ENCODE measurements at regions not wholly inside any gene's neighbourhood (a gene's known extent, or its start where the extent isn't known, plus 50 kb on each side); places are given as distances from the start of the nearest gene placed in this dataset.

GRCh38 chr7:136807598-136807997 lies 60.9 kb upstream of the CHRM2 start:
- no peak for DNase-seq (ENCODE audit: extremely low spot score)
- H3K36me3 ChIP-seq (ENCODE audit: insufficient read depth) = no peaks in the 10 kb centered on the region
- H3K4me3 ChIP-seq (ENCODE audit: low read depth, low read length) = no peak overlapping the region
- WGBS = 46% methylated on average over 1 of the region's 1 CpG
- H3K27ac ChIP-seq (ENCODE audit: low read depth) = no peak overlapping the region
- H3K4me1 ChIP-seq (ENCODE audit: insufficient read depth) = no peaks in the 10 kb centered on the region

- Histone ChIP-seq H3K4me3 (ENCODE audit: low read depth, low read length) (no peak overlapping the region), H3K36me3 (ENCODE audit: insufficient read depth) (no peaks in the 10 kb centered on the region), H3K27ac (ENCODE audit: low read depth) (no peak overlapping the region), H3K4me1 (ENCODE audit: insufficient read depth) (no peaks in the 10 kb centered on the region)
- no peak for DNase-seq (ENCODE audit: extremely low spot score)
- WGBS = 90% methylated on average over 2 of the region's 2 CpGs
These were observed 65.4 kb upstream of the CHRM2 start for GRCh38 chr7:136803028-136803427.

- no peaks in the 10 kb centered on the region for H3K36me3 ChIP-seq (ENCODE audit: insufficient read depth)
- WGBS = 80% methylated on average over 1 of the region's 1 CpG
- H3K27ac ChIP-seq (ENCODE audit: low read depth) = no peak overlapping the region
- no peaks in the 10 kb centered on the region for H3K4me1 ChIP-seq (ENCODE audit: insufficient read depth)
- no peak for DNase-seq (ENCODE audit: extremely low spot score)
- H3K4me3 ChIP-seq (ENCODE audit: low read depth, low read length) = no peak overlapping the region
These were observed 84.5 kb upstream of the CHRM2 start for GRCh38 chr7:136783934-136784333.

- WGBS = 86% methylated on average over 3 of the region's 3 CpGs
- H3K36me3 ChIP-seq (ENCODE audit: insufficient read depth) = no peaks in the 10 kb centered on the region
- no peak for DNase-seq (ENCODE audit: extremely low spot score)
- H3K4me3 ChIP-seq (ENCODE audit: low read depth, low read length) = no peak overlapping the region
- no peaks in the 10 kb centered on the region for H3K4me1 ChIP-seq (ENCODE audit: insufficient read depth)
- no peak overlapping the region for H3K27ac ChIP-seq (ENCODE audit: low read depth)
These were observed 126.5 kb upstream of the CHRM2 start for GRCh38 chr7:136741941-136742340.

- 85% methylated on average over 5 of the region's 5 CpGs for WGBS
- no peaks in the 10 kb centered on the region for H3K36me3 ChIP-seq (ENCODE audit: insufficient read depth)
- no peak for DNase-seq (ENCODE audit: extremely low spot score)
- H3K27ac ChIP-seq (ENCODE audit: low read depth) = no peak overlapping the region
- no peak overlapping the region for H3K4me3 ChIP-seq (ENCODE audit: low read depth, low read length)
- no peaks in the 10 kb centered on the region for H3K4me1 ChIP-seq (ENCODE audit: insufficient read depth)
These were observed 139.5 kb upstream of the CHRM2 start for GRCh38 chr7:136728945-136729344.

- no peak for DNase-seq (ENCODE audit: extremely low spot score)
- 83% methylated on average over 2 of the region's 2 CpGs for WGBS
These were observed 142.0 kb upstream of the CHRM2 start for GRCh38 chr7:136726460-136726859.

GRCh38 chr7:136717910-136718557 lies 150.4 kb upstream of the CHRM2 start:
- Histone ChIP-seq H3K27ac (ENCODE audit: low read depth) (no peak overlapping the region), H3K4me3 (ENCODE audit: low read depth, low read length) (no peak overlapping the region), H3K4me1 (ENCODE audit: insufficient read depth) (no peaks in the 10 kb centered on the region), H3K36me3 (ENCODE audit: insufficient read depth) (no peaks in the 10 kb centered on the region)
- WGBS = 67% methylated on average over 6 of the region's 6 CpGs
- no peak for DNase-seq (ENCODE audit: extremely low spot score)

More at GRCh38 chr7:136726460-136726859, 142.0 kb upstream of the CHRM2 start:
- no peaks in the 10 kb centered on the region for H3K36me3 ChIP-seq (ENCODE audit: insufficient read depth)
- H3K27ac ChIP-seq (ENCODE audit: low read depth) = no peak overlapping the region
- H3K4me3 ChIP-seq (ENCODE audit: low read depth, low read length) = no peak overlapping the region
- no peaks in the 10 kb centered on the region for H3K4me1 ChIP-seq (ENCODE audit: insufficient read depth)

GRCh38 chr7:136714062-136714461 lies 154.4 kb upstream of the CHRM2 start:
- H3K36me3 ChIP-seq (ENCODE audit: insufficient read depth) = no peaks in the 10 kb centered on the region
- no peaks in the 10 kb centered on the region for H3K4me1 ChIP-seq (ENCODE audit: insufficient read depth)
- DNase-seq (ENCODE audit: extremely low spot score) = no peak
- 96% methylated on average over 3 of the region's 3 CpGs for WGBS
- no peak overlapping the region for H3K27ac ChIP-seq (ENCODE audit: low read depth)
- no peak overlapping the region for H3K4me3 ChIP-seq (ENCODE audit: low read depth, low read length)

- Histone ChIP-seq H3K4me3 (ENCODE audit: low read depth, low read length) (no peak overlapping the region), H3K36me3 (ENCODE audit: insufficient read depth) (no peaks in the 10 kb centered on the region), H3K4me1 (ENCODE audit: insufficient read depth) (no peaks in the 10 kb centered on the region), H3K27ac (ENCODE audit: low read depth) (no peak overlapping the region)
- DNase-seq (ENCODE audit: extremely low spot score) = no peak
These were observed 157.7 kb upstream of the CHRM2 start for GRCh38 chr7:136710751-136711150.

- Histone ChIP-seq H3K27ac (ENCODE audit: low read depth) (no peak overlapping the region), H3K4me3 (ENCODE audit: low read depth, low read length) (no peak overlapping the region), H3K36me3 (ENCODE audit: insufficient read depth) (no peaks in the 10 kb centered on the region), H3K4me1 (ENCODE audit: insufficient read depth) (no peaks in the 10 kb centered on the region)
- no peak for DNase-seq (ENCODE audit: extremely low spot score)
- 31% methylated on average over 1 of the region's 1 CpG for WGBS
These were observed 158.6 kb upstream of the CHRM2 start for GRCh38 chr7:136709876-136710275.

- Histone ChIP-seq H3K4me1 (ENCODE audit: insufficient read depth) (no peaks in the 10 kb centered on the region), H3K36me3 (ENCODE audit: insufficient read depth) (no peaks in the 10 kb centered on the region), H3K4me3 (ENCODE audit: low read depth, low read length) (no peak overlapping the region), H3K27ac (ENCODE audit: low read depth) (no peak overlapping the region)
- 86% methylated on average over 1 of the region's 1 CpG for WGBS
- no peak for DNase-seq (ENCODE audit: extremely low spot score)
These were observed 165.5 kb upstream of the CHRM2 start for GRCh38 chr7:136702913-136703312.

- Histone ChIP-seq H3K4me3 (ENCODE audit: low read depth, low read length) (no peak overlapping the region), H3K36me3 (ENCODE audit: insufficient read depth) (no peaks in the 10 kb centered on the region), H3K4me1 (ENCODE audit: insufficient read depth) (no peaks in the 10 kb centered on the region), H3K27ac (ENCODE audit: low read depth) (no peak overlapping the region)
- DNase-seq (ENCODE audit: extremely low spot score) = no peak
- 72% methylated on average over 2 of the region's 2 CpGs for WGBS
These were observed 169.5 kb upstream of the CHRM2 start for GRCh38 chr7:136698977-136699376.

GRCh38 chr7:136698231-136698630 lies 170.2 kb upstream of the CHRM2 start:
- H3K4me1 ChIP-seq (ENCODE audit: insufficient read depth) = no peaks in the 10 kb centered on the region
- no peak overlapping the region for H3K27ac ChIP-seq (ENCODE audit: low read depth)
- WGBS = 41% methylated on average over 3 of the region's 3 CpGs
- no peaks in the 10 kb centered on the region for H3K36me3 ChIP-seq (ENCODE audit: insufficient read depth)
- H3K4me3 ChIP-seq (ENCODE audit: low read depth, low read length) = no peak overlapping the region
- DNase-seq (ENCODE audit: extremely low spot score) = peak; percentile 8

- WGBS = 73% methylated on average over 2 of the region's 2 CpGs
- no peak overlapping the region for H3K4me3 ChIP-seq (ENCODE audit: low read depth, low read length)
- no peaks in the 10 kb centered on the region for H3K4me1 ChIP-seq (ENCODE audit: insufficient read depth)
- no peak overlapping the region for H3K27ac ChIP-seq (ENCODE audit: low read depth)
- no peaks in the 10 kb centered on the region for H3K36me3 ChIP-seq (ENCODE audit: insufficient read depth)
- no peak for DNase-seq (ENCODE audit: extremely low spot score)
These were observed 171.2 kb upstream of the CHRM2 start for GRCh38 chr7:136697271-136697670.
